H1 (cell line): ENCODE measurements at regions not wholly inside any gene's neighbourhood (a gene's known extent, or its start where the extent isn't known, plus 50 kb on each side); places are given as distances from the start of the nearest gene placed in this dataset.

Source experiments
- CBX5 ChIP-seq: fragments of 300-800, 300-1000 bp; sonication (generic); IDR thresholded peaks from 2 replicates; pipeline ENCODE4 v1.7.1; 2016; ENCODE audit warnings: antibody characterized with exemption, low read length, low read depth
- CHD2 ChIP-seq: IDR thresholded peaks from 2 replicates; pipeline ENCODE4 v1.6.1; 2012; ENCODE audit warnings: low read length, improper control_type of control experiment
- POU5F1 ChIP-seq: IDR thresholded peaks from 2 replicates; pipeline ENCODE4 v1.6.1; 2011; ENCODE audit warnings: low read depth, mild to moderate bottlenecking, low read length, moderate library complexity
- RBBP5 ChIP-seq: IDR thresholded peaks from 2 replicates; pipeline ENCODE4 v1.7.1; 2012; ENCODE audit warnings: low read depth, mild to moderate bottlenecking, inconsistent platforms, low read length, moderate library complexity, borderline replicate concordance
- RFX5 ChIP-seq: IDR thresholded peaks from 2 replicates; pipeline ENCODE4 v1.6.1; 2011; ENCODE audit warnings: low read depth, low read length, improper control_type of control experiment, borderline replicate concordance

- no peak for TF ChIP-seq POU5F1
- no peak for TF ChIP-seq RFX5
- no peak for TF ChIP-seq CHD2
- TF ChIP-seq CBX5 = no peak
- TF ChIP-seq RBBP5 = no peak
Observed at GRCh38 chr22:48672387-48672786, 1155.3 kb downstream of the BRD1 start (continued).
